ENCODE measurements at regions not wholly inside any gene's neighbourhood (a gene's known extent, or its start where the extent isn't known, plus 50 kb on each side); places are given as distances from the start of the nearest gene placed in this dataset.
A peak's percentile ranks its signal among the peaks of the same experiment; 100 is the strongest.

- no peak for TF ChIP-seq BRF2 (IDR thresholded peaks at IDR 0.05; ENCODE audit: borderline replicate concordance, insufficient read depth, insufficient read length)
- no peak for TF ChIP-seq TBL1XR1 (IDR thresholded peaks at IDR 0.05; ENCODE audit: low read length in 2 of 2)
- TF ChIP-seq PKNOX1 (IDR thresholded peaks at IDR 0.05): no peak
- TF ChIP-seq THAP7 (CRISPR knock-in tag; IDR thresholded peaks at IDR 0.05): no peak
- TF ChIP-seq HLTF (IDR thresholded peaks at IDR 0.05): no peak
- no peak for TF ChIP-seq TEAD2 (tag; IDR thresholded peaks at IDR 0.05)
- no peak for TF ChIP-seq MXD1 (CRISPR knock-in tag; IDR thresholded peaks at IDR 0.05; ENCODE audit: borderline replicate concordance, poor library complexity, severe bottlenecking)
- no peak for TF ChIP-seq ZNF184 (CRISPR knock-in tag; IDR thresholded peaks at IDR 0.05)
- no peak for TF ChIP-seq PCBP2 (IDR thresholded peaks at IDR 0.05; ENCODE audit: low read depth, low read length, poor library complexity, severe bottlenecking)
- TF ChIP-seq TAF1 (IDR thresholded peaks at IDR 0.05; ENCODE audit: control insufficient read depth, extremely low read depth, insufficient read depth, low read length, severe bottlenecking): no peak
- no peak for TF ChIP-seq DACH1 (IDR thresholded peaks at IDR 0.05; ENCODE audit: partially characterized antibody)
- TF ChIP-seq C11orf30 (IDR thresholded peaks at IDR 0.05; ENCODE audit: low read depth): peak; percentile 93
- TF ChIP-seq KLF13 (tag; IDR thresholded peaks at IDR 0.05; ENCODE audit: borderline replicate concordance, low read depth): no peak
- no peak for TF ChIP-seq ZNF436 (CRISPR knock-in tag; IDR thresholded peaks at IDR 0.05)
- TF ChIP-seq BHLHE40 (IDR thresholded peaks at IDR 0.05; ENCODE audit: low read length): no peak
- no peak for TF ChIP-seq ESRRB (CRISPR knock-in tag; IDR thresholded peaks at IDR 0.05; ENCODE audit: borderline replicate concordance)
- TF ChIP-seq FOXP4 (CRISPR knock-in tag; IDR thresholded peaks at IDR 0.05; ENCODE audit: borderline replicate concordance): no peak
- TF ChIP-seq SRF (CRISPR knock-in tag; IDR thresholded peaks at IDR 0.05): peak in 1 of 2 experiments; percentile 77; a peak in 1 of 4 replicates
- no peak for TF ChIP-seq TEAD4 (IDR thresholded peaks at IDR 0.05; ENCODE audit: low read length)
- no peak for TF ChIP-seq TEAD4 (CRISPR knock-in tag; IDR thresholded peaks at IDR 0.05; ENCODE audit: borderline replicate concordance)
- no peak for TF ChIP-seq ZBTB43 (CRISPR knock-in tag; IDR thresholded peaks at IDR 0.05)
Observed at GRCh38 chr1:149846593-149847466, 52.5 kb upstream of the BOLA1 start (continued).
